ENCODE measurements at regions not wholly inside any gene's neighbourhood (a gene's known extent, or its start where the extent isn't known, plus 50 kb on each side); places are given as distances from the start of the nearest gene placed in this dataset.

- POLR2A ChIA-PET, result no interaction called here
- Histone ChIP-seq H3K9me3 (ENCODE audit: control insufficient read depth, insufficient read depth, low read depth, low read length) (no peaks in the 10 kb centered on the region), H3K4me1 (ENCODE audit: control insufficient read depth, insufficient read depth, low read length) (no peaks in the 10 kb centered on the region), H3K36me3 (ENCODE audit: control insufficient read depth in 2 of 2, insufficient read depth in 1 of 2, low read length in 2 of 2) (no peaks in the 10 kb centered on the region), H3K4me3 (ENCODE audit: low read depth, low read length) (no peak overlapping the region), H3K27ac (ENCODE audit: extremely low read depth, low read depth, low read length) (no peak overlapping the region)
- TF ChIP-seq ZNF354C (tag by site-specific recombination; IDR thresholded peaks at IDR 0.05; ENCODE audit: borderline replicate concordance, low read depth), result no peak
- no peak for TF ChIP-seq ZNF626 (tag by site-specific recombination; IDR thresholded peaks at IDR 0.05)
- no peak for TF ChIP-seq KLF16 (tag by site-specific recombination; IDR thresholded peaks at IDR 0.05)
- no peak for TF ChIP-seq KLF8 (tag by site-specific recombination; IDR thresholded peaks at IDR 0.05)
- no peak for TF ChIP-seq PATZ1 (tag by site-specific recombination; IDR thresholded peaks at IDR 0.05)
- no peak for TF ChIP-seq ZNF121 (tag by site-specific recombination; IDR thresholded peaks at IDR 0.05)
- CTCF ChIA-PET, result no interaction called here
Measured at GRCh38 chr4:155564086-155564485, 102.6 kb upstream of the GUCY1A1 start.

- CTCF ChIA-PET, result no interaction called here
- Histone ChIP-seq H3K4me3 (ENCODE audit: low read depth, low read length) (no peak overlapping the region), H3K4me1 (ENCODE audit: control insufficient read depth, insufficient read depth, low read length) (no peaks in the 10 kb centered on the region), H3K9me3 (ENCODE audit: control insufficient read depth, insufficient read depth, low read depth, low read length) (no peaks in the 10 kb centered on the region), H3K36me3 (ENCODE audit: control insufficient read depth in 2 of 2, insufficient read depth in 1 of 2, low read length in 2 of 2) (no peaks in the 10 kb centered on the region), H3K27ac (ENCODE audit: extremely low read depth, low read depth, low read length) (no peak overlapping the region)
- TF ChIP-seq ZNF391 (tag by site-specific recombination; IDR thresholded peaks at IDR 0.05; ENCODE audit: borderline replicate concordance, low read depth), result no peak
- TF ChIP-seq ZBTB8A (tag by site-specific recombination; IDR thresholded peaks at IDR 0.05), result no peak
- no peak for TF ChIP-seq YY2 (tag by site-specific recombination; IDR thresholded peaks at IDR 0.05)
- no peak for TF ChIP-seq INSM2 (tag by site-specific recombination; IDR thresholded peaks at IDR 0.05)
- no peak for TF ChIP-seq ZNF626 (tag by site-specific recombination; IDR thresholded peaks at IDR 0.05)
- POLR2A ChIA-PET, result no interaction called here
Measured at GRCh38 chr4:155559915-155560314, 106.7 kb upstream of the GUCY1A1 start.

GRCh38 chr4:155552180-155552579 is 114.5 kb upstream of the GUCY1A1 start:
- Histone ChIP-seq H3K4me3 (ENCODE audit: low read depth, low read length) (no peak overlapping the region), H3K4me1 (ENCODE audit: control insufficient read depth, insufficient read depth, low read length) (no peaks in the 10 kb centered on the region), H3K36me3 (ENCODE audit: control insufficient read depth in 2 of 2, insufficient read depth in 1 of 2, low read length in 2 of 2) (no peaks in the 10 kb centered on the region), H3K27ac (ENCODE audit: extremely low read depth, low read depth, low read length) (no peak overlapping the region), H3K9me3 (ENCODE audit: control insufficient read depth, insufficient read depth, low read depth, low read length) (no peaks in the 10 kb centered on the region)
- ChIA-PET POLR2A (no interaction called here), CTCF (interaction anchor here (0.7 kb wide), 1 partner anchor 20 kb away, joined by 4 read pairs; no protein-coding TSS in a partner anchor)
- TF ChIP-seq PBX3 (CRISPR knock-in tag; IDR thresholded peaks at IDR 0.05) (no peak), ZNF580 (tag by site-specific recombination; IDR thresholded peaks at IDR 0.05) (no peak), ZIC2 (tag by site-specific recombination; IDR thresholded peaks at IDR 0.05) (peak; percentile 28; the same call in 1 of the 2 replicates), ZNF837 (tag by site-specific recombination; IDR thresholded peaks at IDR 0.05) (no peak), ZBTB20 (tag by site-specific recombination; IDR thresholded peaks at IDR 0.05) (no peak), OSR2 (tag by site-specific recombination; IDR thresholded peaks at IDR 0.05) (no peak), ZNF426 (tag by site-specific recombination; IDR thresholded peaks at IDR 0.05) (no peak)

Data from HEK293 (cell line).